Neuronal stem cell (in vitro differentiated cells): ENCODE measurements at regions not wholly inside any gene's neighbourhood (a gene's known extent, or its start where the extent isn't known, plus 50 kb on each side); places are given as distances from the start of the nearest gene placed in this dataset.

ENCODE experiments used
- DNase-seq: peaks from one replicate; pipeline ENCODE4 v3.0.0-alpha.2; 2013; ENCODE audit warnings: low spot score
- H2AFZ ChIP-seq: one replicate; pipeline ENCODE4 v1.6.1; 2013; ENCODE audit warnings: mild to moderate bottlenecking, low read length, inconsistent platforms
- H2AK5ac ChIP-seq: 2 replicates; pipeline ENCODE4 v1.6.1; 2013; ENCODE audit warnings: low read depth, mild to moderate bottlenecking, inconsistent platforms, low read length, moderate library complexity, mixed read lengths
- H2BK120ac ChIP-seq: 2 replicates; pipeline ENCODE4 v1.6.1; 2013; ENCODE audit warnings: low read depth, mild to moderate bottlenecking, inconsistent platforms, low read length, moderate library complexity, mixed read lengths
- H2BK12ac ChIP-seq: one replicate; pipeline ENCODE4 v1.6.1; 2013; ENCODE audit warnings: low read length, inconsistent platforms
- H2BK15ac ChIP-seq: 2 replicates; pipeline ENCODE4 v1.6.1; 2013; ENCODE audit warnings: mild to moderate bottlenecking, low read length, inconsistent platforms, mixed read lengths
- H2BK5ac ChIP-seq: one replicate; pipeline ENCODE4 v1.6.1; 2013; ENCODE audit warnings: inconsistent platforms, mild to moderate bottlenecking, low read length, moderate library complexity
- H3K14ac ChIP-seq: one replicate; pipeline ENCODE4 v1.6.1; 2013; ENCODE audit warnings: low read length, inconsistent platforms
- H3K18ac ChIP-seq: 2 replicates; pipeline ENCODE4 v1.6.1; 2013; ENCODE audit warnings: low read length, inconsistent platforms
- H3K23ac ChIP-seq: 2 replicates; pipeline ENCODE4 v1.6.1; 2013; ENCODE audit warnings: low read depth, mild to moderate bottlenecking, mixed read lengths, low read length, inconsistent platforms; ENCODE audit not compliant: poor library complexity
- H3K27ac ChIP-seq: replicated peaks from 3 replicates; pipeline ENCODE4 v1.5.1; 2013; ENCODE audit warnings: low read length, inconsistent platforms
- H3K27me3 ChIP-seq, 3 experiments: 2 replicates each; pipeline ENCODE4 v1.6.1; 2013; ENCODE audit warnings: low read length in 3 of 3, mild to moderate bottlenecking in 2 of 3, inconsistent platforms in 1 of 3, low read depth in 1 of 3, mixed read lengths in 1 of 3, moderate library complexity in 1 of 3; ENCODE audit not compliant: control insufficient read depth in 3 of 3, insufficient read depth in 3 of 3
- H3K36me3 ChIP-seq, 2 donors: replicated peaks in 1 of 2; 2 replicates each; pipeline ENCODE4 v1.6.1; 2013; ENCODE audit warnings: low read length in 2 of 2; ENCODE audit not compliant: control insufficient read depth in 2 of 2, insufficient read depth in 2 of 2
- H3K4ac ChIP-seq: 2 replicates; pipeline ENCODE4 v1.6.1; 2013; ENCODE audit warnings: inconsistent platforms, mild to moderate bottlenecking, low read length, moderate library complexity
- H3K4me1 ChIP-seq, 2 donors: 1 replicate in 1 of 2; 2 replicates in 1 of 2; pipeline ENCODE4 v1.6.1; 2013; ENCODE audit warnings: low read length in 2 of 2, low read depth in 1 of 2; ENCODE audit not compliant: control insufficient read depth in 2 of 2, insufficient read depth in 1 of 2
- H3K4me2 ChIP-seq: one replicate; pipeline ENCODE4 v1.6.1; 2013; ENCODE audit warnings: mild to moderate bottlenecking, low read length, inconsistent platforms; ENCODE audit not compliant: insufficient read depth, poor library complexity, severe bottlenecking
- H3K4me3 ChIP-seq, 2 donors: 2 replicates each; pipeline ENCODE4 v1.5.1; 2013; ENCODE audit warnings: low read length in 2 of 2, mild to moderate bottlenecking in 2 of 2, inconsistent platforms in 1 of 2, moderate library complexity in 1 of 2
- H3K79me1 ChIP-seq: one replicate; pipeline ENCODE4 v1.6.1; 2013; ENCODE audit warnings: low read depth, mild to moderate bottlenecking, inconsistent platforms, low read length, moderate library complexity
- H3K9ac ChIP-seq: one replicate; pipeline ENCODE4 v1.6.1; 2013; ENCODE audit warnings: mild to moderate bottlenecking, low read depth, low read length, inconsistent platforms; ENCODE audit not compliant: poor library complexity
- H3K9me3 ChIP-seq, 2 donors: replicated peaks in 1 of 2; 2 replicates each; pipeline versions ENCODE3 to v1.6.1; 2013; ENCODE audit warnings: low read length in 2 of 2, mild to moderate bottlenecking in 2 of 2, inconsistent platforms in 1 of 2, low read depth in 1 of 2, mixed read lengths in 1 of 2, moderate library complexity in 1 of 2; ENCODE audit not compliant: control insufficient read depth in 2 of 2, insufficient read depth in 1 of 2
- H4K8ac ChIP-seq: one replicate; pipeline ENCODE4 v1.6.1; 2013; ENCODE audit warnings: low read depth, mild to moderate bottlenecking, inconsistent platforms, low read length, moderate library complexity
- H4K91ac ChIP-seq: one replicate; pipeline ENCODE4 v1.6.1; 2013; ENCODE audit warnings: low read length, low read depth, mild to moderate bottlenecking, inconsistent platforms; ENCODE audit not compliant: poor library complexity
- WGBS, 2 donors: extraction: QIAGEN DNeasy Blood & Tissue Kit; methylation state at CpG; one replicate each; pipeline ENCODE4 v1.1.7; 2013; ENCODE audit warnings: missing lambda C conversion rate in 2 of 2, mixed read lengths in 1 of 2; ENCODE audit not compliant: insufficient read length in 2 of 2, insufficient replicate concordance in 1 of 2; ENCODE audit errors: extremely low coverage in 2 of 2; 5-methylcytosine and 5-hydroxymethylcytosine counted together

DNA sequence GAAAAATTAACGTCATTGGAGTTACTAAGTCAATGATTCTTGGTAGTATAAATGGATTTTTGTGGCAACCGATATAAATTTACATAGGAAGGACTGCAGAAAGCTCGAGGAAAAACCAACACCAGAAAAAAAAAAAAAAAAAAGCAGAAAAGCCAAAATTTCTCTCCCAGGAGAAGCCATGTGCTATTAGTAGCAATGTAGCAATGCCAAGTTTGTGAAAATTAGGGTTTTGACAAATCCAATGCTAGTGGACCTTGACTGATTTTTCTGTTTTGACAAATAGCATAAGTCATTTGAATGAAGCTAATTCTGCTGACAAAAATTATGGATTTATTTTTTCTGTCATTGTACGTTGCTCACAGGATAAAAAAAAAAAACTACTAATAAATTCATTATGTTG, 1561.9 kb downstream of the MRPL39 start:
- H3K18ac ChIP-seq = no peak overlapping the region
- no CpG with 5 or more reads among the region's 4 CpGs for WGBS, 2 donors
- no peak overlapping the region for H3K4me2 ChIP-seq
- H3K4ac ChIP-seq = no peak overlapping the region
- H3K36me3 ChIP-seq = no peaks in the 10 kb centered on the region
- H2BK5ac ChIP-seq = no peak overlapping the region
- H2AFZ ChIP-seq = no peak overlapping the region
- no peak overlapping the region for H2BK120ac ChIP-seq
- no peaks in the 10 kb centered on the region for H3K9me3 ChIP-seq
- H4K8ac ChIP-seq = no peak overlapping the region
- no peak overlapping the region for H2AK5ac ChIP-seq
- no peak overlapping the region for H2BK12ac ChIP-seq
- H3K4me3 ChIP-seq = no peak overlapping the region
- H3K79me1 ChIP-seq = no peaks in the 10 kb centered on the region
- H2BK15ac ChIP-seq = no peak overlapping the region
- no peak overlapping the region for H3K23ac ChIP-seq
- no peak overlapping the region for H4K91ac ChIP-seq
- H3K9ac ChIP-seq = no peak overlapping the region
- DNase-seq = no peak
- H3K27me3 ChIP-seq = no peaks in the 10 kb centered on the region
- H3K14ac ChIP-seq = no peak overlapping the region
- no peak overlapping the region for H3K27ac ChIP-seq
- no peaks in the 10 kb centered on the region for H3K4me1 ChIP-seq

GRCh38 chr21:24042687-24043086, 1564.6 kb downstream of the MRPL39 start:
- H2BK5ac ChIP-seq = no peak overlapping the region
- WGBS, 2 donors = no CpG with 5 or more reads among the region's 1 CpG

GRCh38 chr21:24032709-24033232, 1574.5 kb downstream of the MRPL39 start:
- H4K8ac ChIP-seq = no peak overlapping the region
- H3K4me1 ChIP-seq = no peaks in the 10 kb centered on the region
- no peaks in the 10 kb centered on the region for H3K79me1 ChIP-seq
- H2BK120ac ChIP-seq = no peak overlapping the region
- peaks cover 0 to 2% of the 10 kb centered on the region in 2 donors for H3K9me3 ChIP-seq
- H3K18ac ChIP-seq = no peak overlapping the region
- no peak overlapping the region for H2BK15ac ChIP-seq
- no peaks in the 10 kb centered on the region for H3K27me3 ChIP-seq
- H2BK12ac ChIP-seq = no peak overlapping the region
- H2AK5ac ChIP-seq = no peak overlapping the region
- H3K4ac ChIP-seq = no peak overlapping the region
- H3K4me2 ChIP-seq = no peak overlapping the region
- no peak overlapping the region for H3K9ac ChIP-seq
- H4K91ac ChIP-seq = no peak overlapping the region
- no peak overlapping the region for H2BK5ac ChIP-seq
- no CpG with 5 or more reads among the region's 2 CpGs for WGBS, 2 donors
- H3K4me3 ChIP-seq = no peak overlapping the region
- H3K36me3 ChIP-seq = no peaks in the 10 kb centered on the region
- H2AFZ ChIP-seq = no peak overlapping the region
- no peak for DNase-seq
- no peak overlapping the region for H3K23ac ChIP-seq
- H3K27ac ChIP-seq = no peak overlapping the region
- no peak overlapping the region for H3K14ac ChIP-seq

More at GRCh38 chr21:24042687-24043086, 1564.6 kb downstream of the MRPL39 start:
- no peaks in the 10 kb centered on the region for H3K27me3 ChIP-seq
- no peak overlapping the region for H3K23ac ChIP-seq
- H3K4ac ChIP-seq = no peak overlapping the region
- no peak overlapping the region for H2BK120ac ChIP-seq
- no peaks in the 10 kb centered on the region for H3K4me1 ChIP-seq
- H3K14ac ChIP-seq = no peak overlapping the region
- H3K9me3 ChIP-seq = no peaks in the 10 kb centered on the region
- H2BK15ac ChIP-seq = no peak overlapping the region
- no peak overlapping the region for H2AFZ ChIP-seq
- H4K8ac ChIP-seq = no peak overlapping the region
- no peaks in the 10 kb centered on the region for H3K79me1 ChIP-seq
- no peak overlapping the region for H3K4me3 ChIP-seq
- no peak for DNase-seq
- H2AK5ac ChIP-seq = no peak overlapping the region
- no peak overlapping the region for H3K27ac ChIP-seq
- H3K36me3 ChIP-seq = no peaks in the 10 kb centered on the region
- no peak overlapping the region for H3K9ac ChIP-seq
- H3K18ac ChIP-seq = no peak overlapping the region
- no peak overlapping the region for H3K4me2 ChIP-seq
- no peak overlapping the region for H2BK12ac ChIP-seq
- H4K91ac ChIP-seq = no peak overlapping the region

DNA sequence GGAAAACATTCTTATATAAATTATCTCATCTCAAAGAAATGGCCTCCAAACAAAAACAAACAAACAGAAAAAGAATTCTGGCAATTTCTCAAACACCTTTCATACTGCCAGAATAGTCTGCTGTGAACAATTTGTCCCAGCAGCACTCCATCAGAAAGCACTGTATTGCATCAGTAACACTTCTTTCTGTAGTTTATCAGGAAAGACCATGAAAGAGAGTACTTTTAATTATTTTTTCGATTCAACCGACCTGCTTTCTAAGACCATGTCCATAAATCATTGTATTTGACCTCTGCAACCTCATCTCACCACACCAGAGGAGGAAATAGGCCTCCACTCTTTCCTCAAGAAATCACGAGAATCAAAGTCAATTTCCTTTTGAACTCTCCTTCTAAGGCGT, 1579.9 kb downstream of the MRPL39 start:
- H2AK5ac ChIP-seq = no peak overlapping the region
- no peaks in the 10 kb centered on the region for H3K27me3 ChIP-seq
- no peak overlapping the region for H2AFZ ChIP-seq
- H3K14ac ChIP-seq = no peak overlapping the region
- no peak for DNase-seq
- no peak overlapping the region for H3K23ac ChIP-seq
- no peaks in the 10 kb centered on the region for H3K4me1 ChIP-seq
- WGBS, 2 donors = no CpG with 5 or more reads among the region's 4 CpGs
- no peaks in the 10 kb centered on the region for H3K79me1 ChIP-seq
- no peak overlapping the region for H2BK12ac ChIP-seq
- H3K4me2 ChIP-seq = no peak overlapping the region
- H3K4ac ChIP-seq = no peak overlapping the region
- H3K18ac ChIP-seq = no peak overlapping the region
- no peak overlapping the region for H2BK15ac ChIP-seq
- no peak overlapping the region for H4K91ac ChIP-seq
- no peaks in the 10 kb centered on the region for H3K36me3 ChIP-seq
- H2BK120ac ChIP-seq = no peak overlapping the region
- H3K9ac ChIP-seq = no peak overlapping the region
- no peak overlapping the region for H3K27ac ChIP-seq
- no peak overlapping the region for H2BK5ac ChIP-seq
- no peak overlapping the region for H3K4me3 ChIP-seq
- no peaks in the 10 kb centered on the region for H3K9me3 ChIP-seq
- H4K8ac ChIP-seq = no peak overlapping the region
